Breast epithelium (tissue), 4 donors: ENCODE measurements at regions not wholly inside any gene's neighbourhood (a gene's known extent, or its start where the extent isn't known, plus 50 kb on each side); places are given as distances from the start of the nearest gene placed in this dataset.

ENCODE experiments used
- DNase-seq, 2 donors: peaks; one replicate each; pipeline ENCODE4 v3.0.0-alpha.2; 2019; ENCODE audit warnings: low spot score in 2 of 2
- H3K27ac ChIP-seq, 2 donors: fragments of 200-600 bp; sonication (generic) in 1 of 2; one replicate each; pipeline ENCODE4 v1.5.1; 2016 to 2019; ENCODE audit warnings: mild to moderate bottlenecking in 1 of 2
- H3K27me3 ChIP-seq, 2 donors: fragments of 200-600 bp; sonication (generic) in 1 of 2; one replicate each; pipeline versions ENCODE4 v1.5.1 to v1.6.0; 2017 to 2019; ENCODE audit warnings: control low read depth in 1 of 2, mild to moderate bottlenecking in 1 of 2
- H3K36me3 ChIP-seq: fragments of 200-600 bp; one replicate; pipeline ENCODE4 v1.5.1; 2019
- H3K4me1 ChIP-seq, 2 donors: fragments of 200-600 bp; sonication (generic); one replicate each; pipeline ENCODE4 v1.5.1; 2016 to 2019; ENCODE audit warnings: control low read depth in 1 of 2
- H3K4me3 ChIP-seq, 3 donors: fragments of 200-600 bp; sonication (generic); 1 replicate in 2 of 3; 2 replicates in 1 of 3; pipeline ENCODE4 v1.5.1; 2016 to 2019; ENCODE audit warnings: mild to moderate bottlenecking in 3 of 3, moderate library complexity in 2 of 3
- H3K9me3 ChIP-seq, 2 donors: fragments of 200-600 bp; sonication (generic) in 1 of 2; one replicate each; pipeline ENCODE4 v1.5.1; 2016 to 2019; ENCODE audit warnings: control low read depth in 1 of 2
- POLR2A ChIP-seq: fragments of 450-650 bp; IDR thresholded peaks from one replicate; pipeline ENCODE4 v1.6.1; 2016; ENCODE audit warnings: antibody characterized with exemption, mild to moderate bottlenecking, moderate library complexity
- POLR2AphosphoS5 ChIP-seq, 3 donors: sonication (generic); formaldehyde crosslinking; IDR thresholded peaks; one replicate each; pipeline ENCODE4 v1.6.1; 2017; ENCODE audit warnings: antibody characterized with exemption in 3 of 3
- intact Hi-C: fragments of 100-400 bp; cut with DNase I; formaldehyde crosslinking; loops from one replicate; pipeline ENCODE4 v1.15.1; 2023; ENCODE audit warnings: low total_unique reads
- TF ChIP-seq, protein P1 (sequence below), 3 donors: fragments of 450-650 bp; IDR thresholded peaks; one replicate each; pipeline ENCODE4 v1.5.1; 2016 to 2017; ENCODE audit warnings: antibody characterized with exemption in 3 of 3, mild to moderate bottlenecking in 3 of 3, moderate library complexity in 3 of 3

DNA sequence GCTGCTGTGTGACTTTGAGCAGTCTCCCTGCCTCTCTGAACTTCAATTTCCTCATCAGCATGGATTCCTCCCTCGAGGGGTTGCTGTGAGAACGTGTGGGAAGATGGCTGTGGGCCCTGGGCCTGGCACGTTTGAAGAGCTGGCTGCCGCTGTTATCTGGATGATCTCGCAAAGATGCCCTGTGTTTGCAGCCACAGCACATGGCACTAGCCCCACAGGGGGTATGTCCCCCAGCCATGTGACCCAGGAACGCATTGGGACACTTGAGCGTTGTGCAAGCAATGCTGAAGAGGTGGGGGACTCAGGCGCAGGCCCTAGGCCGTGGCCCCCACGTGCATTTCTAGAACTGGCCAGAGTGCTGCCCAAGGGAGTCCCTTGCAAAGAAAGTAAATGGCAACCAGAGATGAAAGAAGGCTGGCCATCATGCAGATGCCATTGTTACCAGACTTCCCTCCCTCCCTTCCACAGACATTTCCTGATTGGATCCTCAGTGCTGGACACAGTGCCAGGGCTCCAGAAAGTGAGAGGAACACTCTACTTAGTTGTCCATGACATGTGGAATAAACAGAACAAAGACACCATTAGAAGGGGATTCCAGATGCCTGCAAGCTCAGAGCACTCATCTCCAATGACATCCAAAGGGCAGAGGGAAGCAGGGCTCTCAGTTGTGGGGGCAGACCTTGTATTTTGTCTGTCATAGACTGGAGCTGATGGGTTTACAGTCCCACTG is 65.1 kb upstream of the NEURL1B start:
- Histone ChIP-seq H3K9me3 (no peaks in the 10 kb centered on the region), H3K4me1 (no peaks in the 10 kb centered on the region), H3K4me3 (no peak overlapping the region), H3K27me3 (no peaks in the 10 kb centered on the region), H3K36me3 (no peaks in the 10 kb centered on the region), H3K27ac (no peak overlapping the region)
- intact Hi-C loops: no loop called here
- DNase-seq: no peak
- TF ChIP-seq, protein P1, sequence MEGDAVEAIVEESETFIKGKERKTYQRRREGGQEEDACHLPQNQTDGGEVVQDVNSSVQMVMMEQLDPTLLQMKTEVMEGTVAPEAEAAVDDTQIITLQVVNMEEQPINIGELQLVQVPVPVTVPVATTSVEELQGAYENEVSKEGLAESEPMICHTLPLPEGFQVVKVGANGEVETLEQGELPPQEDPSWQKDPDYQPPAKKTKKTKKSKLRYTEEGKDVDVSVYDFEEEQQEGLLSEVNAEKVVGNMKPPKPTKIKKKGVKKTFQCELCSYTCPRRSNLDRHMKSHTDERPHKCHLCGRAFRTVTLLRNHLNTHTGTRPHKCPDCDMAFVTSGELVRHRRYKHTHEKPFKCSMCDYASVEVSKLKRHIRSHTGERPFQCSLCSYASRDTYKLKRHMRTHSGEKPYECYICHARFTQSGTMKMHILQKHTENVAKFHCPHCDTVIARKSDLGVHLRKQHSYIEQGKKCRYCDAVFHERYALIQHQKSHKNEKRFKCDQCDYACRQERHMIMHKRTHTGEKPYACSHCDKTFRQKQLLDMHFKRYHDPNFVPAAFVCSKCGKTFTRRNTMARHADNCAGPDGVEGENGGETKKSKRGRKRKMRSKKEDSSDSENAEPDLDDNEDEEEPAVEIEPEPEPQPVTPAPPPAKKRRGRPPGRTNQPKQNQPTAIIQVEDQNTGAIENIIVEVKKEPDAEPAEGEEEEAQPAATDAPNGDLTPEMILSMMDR (IDR thresholded peaks at IDR 0.05): no peak
- TF ChIP-seq POLR2AphosphoS5 (IDR thresholded peaks at IDR 0.05) (no peak), POLR2A (no peak)

DNA sequence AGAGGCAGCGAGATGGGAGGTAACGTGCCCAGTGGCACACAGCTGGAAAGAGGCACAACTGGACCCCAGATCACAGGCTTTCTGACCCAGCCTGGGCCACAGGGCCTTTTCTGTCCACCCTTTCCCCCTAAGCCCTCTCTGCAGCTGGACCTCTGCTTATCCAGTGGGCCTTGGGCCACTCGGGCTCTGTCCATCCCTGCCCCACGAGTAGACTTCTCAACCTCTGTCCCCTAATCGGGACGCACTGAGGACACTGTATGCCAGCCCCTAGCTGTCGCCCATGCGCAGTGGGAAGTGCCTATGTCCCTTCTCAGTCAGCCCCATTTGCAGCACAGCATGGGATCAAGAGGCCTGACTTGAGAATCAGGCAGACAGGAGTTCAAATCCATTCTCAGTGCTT is 65.6 kb upstream of the NEURL1B start:
- intact Hi-C loops: no loop called here
- TF ChIP-seq, protein P1 (IDR thresholded peaks at IDR 0.05): no peak
- TF ChIP-seq POLR2AphosphoS5 (IDR thresholded peaks at IDR 0.05) (no peak), POLR2A (no peak)
- no peak for DNase-seq
- peak overlapping the region in 1 of 2 donors; percentile 20 for H3K27ac ChIP-seq
- H3K4me1 ChIP-seq: no peaks in the 10 kb centered on the region
- no peak overlapping the region for H3K4me3 ChIP-seq
- no peaks in the 10 kb centered on the region for H3K36me3 ChIP-seq
- no peaks in the 10 kb centered on the region for H3K9me3 ChIP-seq
- H3K27me3 ChIP-seq: no peaks in the 10 kb centered on the region

DNA sequence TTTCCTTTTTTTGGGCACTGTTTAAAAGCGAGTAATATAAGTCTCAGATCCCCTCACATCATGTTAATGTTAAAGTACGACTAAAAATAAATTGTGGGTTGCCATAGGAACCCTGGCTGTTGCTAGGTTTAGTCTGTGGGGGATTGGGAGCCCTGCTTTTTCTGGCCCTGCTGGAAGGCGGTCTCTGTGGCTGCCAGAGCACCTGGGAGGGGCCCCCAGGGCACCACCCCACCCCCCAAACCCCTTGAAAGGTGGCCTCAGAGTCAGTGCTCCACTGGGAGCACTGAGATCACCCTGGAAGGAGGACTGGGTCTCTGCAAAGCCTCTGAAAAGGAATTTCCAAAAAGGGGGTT is 66.2 kb upstream of the NEURL1B start:
- intact Hi-C loops: no loop called here
- H3K4me1 ChIP-seq: no peaks in the 10 kb centered on the region

DNA sequence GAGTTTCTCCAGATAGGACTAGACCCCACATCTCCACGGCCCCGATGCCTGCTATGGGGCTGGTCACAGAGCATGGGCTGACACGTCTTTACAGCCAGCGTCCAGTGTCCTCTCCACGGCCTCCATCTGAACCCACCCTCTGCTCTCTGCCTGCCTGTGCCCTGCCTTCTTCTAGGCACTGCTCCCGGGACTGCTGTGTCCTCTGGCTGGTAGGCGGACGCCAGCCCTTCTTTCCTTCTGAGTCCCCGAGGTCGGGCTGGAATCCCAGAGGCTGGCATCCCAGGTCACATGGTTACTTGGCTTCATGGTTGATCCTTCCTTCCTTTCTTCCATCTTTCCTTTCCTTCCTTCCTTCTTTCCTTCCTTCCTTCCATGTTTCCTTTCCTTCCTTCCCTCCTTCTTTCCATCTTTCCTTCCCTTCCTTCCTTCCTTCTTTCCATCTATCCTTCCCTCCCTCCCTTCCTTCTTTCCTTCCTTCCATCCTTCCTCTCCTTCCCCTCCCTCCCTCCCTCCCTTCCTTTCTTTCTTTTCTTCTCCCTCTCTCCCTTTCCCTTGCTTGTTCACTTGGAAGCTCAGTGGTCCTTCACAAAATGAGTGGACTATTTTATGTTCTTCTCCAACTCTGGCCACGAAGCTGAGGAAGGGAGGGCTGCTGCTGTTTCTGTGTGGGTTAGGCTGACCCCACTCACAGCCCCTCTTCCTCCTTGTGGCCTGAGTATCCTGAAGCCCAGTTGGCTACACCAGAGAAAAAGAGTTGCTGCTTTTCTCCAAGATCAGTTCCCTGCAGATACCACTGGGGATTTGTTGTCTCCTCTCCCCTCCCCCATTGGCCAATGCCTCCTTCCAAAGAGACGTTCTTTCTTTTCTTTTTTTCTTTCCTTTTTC is 66.8 kb upstream of the NEURL1B start:
- Histone ChIP-seq H3K4me1 (no peaks in the 10 kb centered on the region), H3K27me3 (no peaks in the 10 kb centered on the region), H3K36me3 (no peaks in the 10 kb centered on the region), H3K4me3 (no peak overlapping the region), H3K27ac (peak overlapping the region in 1 of 2 donors; percentile 25), H3K9me3 (no peaks in the 10 kb centered on the region)
- intact Hi-C loops: no loop called here
- TF ChIP-seq POLR2AphosphoS5 (IDR thresholded peaks at IDR 0.05) (no peak), POLR2A (no peak)
- TF ChIP-seq, protein P1 (IDR thresholded peaks at IDR 0.05): no peak
- DNase-seq: no peak

More for the DNA sequence above, 66.2 kb upstream of the NEURL1B start:
- Histone ChIP-seq H3K36me3 (no peaks in the 10 kb centered on the region), H3K27ac (peak overlapping the region in 1 of 2 donors; percentile 20), H3K4me3 (no peak overlapping the region), H3K9me3 (no peaks in the 10 kb centered on the region), H3K27me3 (no peaks in the 10 kb centered on the region)
- no peak for DNase-seq
- TF ChIP-seq POLR2A: no peak
- TF ChIP-seq, protein P1 (IDR thresholded peaks at IDR 0.05): no peak
- TF ChIP-seq POLR2AphosphoS5 (IDR thresholded peaks at IDR 0.05): no peak
